ENCODE measurements at regions not wholly inside any gene's neighbourhood (a gene's known extent, or its start where the extent isn't known, plus 50 kb on each side); places are given as distances from the start of the nearest gene placed in this dataset.

DNA sequence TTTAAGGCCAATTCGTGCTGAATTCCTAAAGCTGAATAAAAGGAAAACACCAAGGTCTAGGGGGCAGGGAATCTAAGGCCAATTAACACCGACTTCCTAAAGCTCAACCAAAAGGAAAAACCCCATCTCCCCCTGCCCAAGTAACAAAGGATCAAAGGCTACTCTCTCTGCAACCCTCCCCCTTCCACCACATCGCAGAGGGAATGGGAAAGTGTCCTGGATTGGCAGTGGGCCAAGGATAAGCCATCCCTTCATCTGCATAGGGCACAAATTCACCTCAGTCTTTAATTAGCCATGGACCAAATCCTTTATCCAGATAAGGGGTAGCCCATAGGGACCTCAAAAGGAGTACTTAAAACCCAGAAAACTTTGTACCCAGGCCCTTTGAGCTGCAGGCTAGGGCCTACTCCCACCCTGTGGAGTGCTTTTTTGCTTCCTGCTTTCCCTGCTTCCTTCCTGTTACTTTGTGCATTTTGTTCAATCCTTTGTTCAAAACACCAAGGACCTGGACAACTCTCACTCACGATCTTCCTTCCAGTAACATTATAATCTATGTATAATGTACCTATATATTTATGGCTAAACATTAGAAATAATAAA, 2119.8 kb upstream of the CELF4 start:
- no peak for DNase-seq

- no peak for DNase-seq
Observed at GRCh38 chr18:39681061-39681460, 2115.5 kb upstream of the CELF4 start.

DNA sequence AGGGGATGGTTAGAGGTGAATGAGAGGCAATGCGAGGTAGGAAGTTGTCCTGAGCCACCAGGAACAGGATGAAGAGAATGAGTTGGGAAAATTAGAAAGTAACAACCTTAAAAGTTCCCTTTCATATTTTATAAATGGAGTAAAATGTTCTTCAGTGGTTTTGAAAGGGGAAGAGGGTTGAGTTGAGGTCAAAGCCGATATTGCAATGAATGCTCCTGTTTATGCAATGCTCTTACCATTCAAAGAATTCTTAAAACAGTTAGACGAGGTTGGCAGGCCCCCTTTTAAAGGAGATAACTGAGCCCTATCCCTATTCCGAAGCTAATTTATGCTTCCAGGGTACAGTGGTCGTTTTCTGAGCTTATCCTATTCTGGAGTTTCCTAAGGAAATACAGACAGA, 2110.3 kb upstream of the CELF4 start:
- DNase-seq = no peak

- DNase-seq = no peak
Observed at GRCh38 chr18:39675368-39675767, 2109.8 kb upstream of the CELF4 start.

DNA sequence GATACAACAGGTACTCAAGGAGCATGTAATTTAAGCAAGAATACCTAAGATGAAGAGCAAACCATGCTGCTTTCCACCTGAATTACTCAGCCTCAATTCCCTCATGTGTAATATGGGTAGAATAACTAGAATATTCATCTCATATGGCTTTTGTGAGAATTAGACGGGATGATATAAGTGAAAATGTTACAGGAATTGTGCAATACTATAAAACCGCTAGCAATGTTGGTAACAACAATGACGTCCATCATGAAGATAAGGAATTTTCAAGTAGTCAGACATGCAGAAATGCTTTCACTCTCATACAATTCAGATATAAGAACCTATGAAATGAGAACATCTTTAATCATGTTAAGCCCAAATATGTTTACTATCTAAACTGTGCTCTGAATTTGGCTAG, 2106.6 kb upstream of the CELF4 start:
- no peak for DNase-seq

GRCh38 chr18:39667905-39668304, 2102.3 kb upstream of the CELF4 start:
- no peak for DNase-seq

- DNase-seq = no peak
Observed at GRCh38 chr18:39666541-39666940, 2100.9 kb upstream of the CELF4 start.

GRCh38 chr18:39661856-39662366, 2096.3 kb upstream of the CELF4 start:
- DNase-seq = no peak

DNA sequence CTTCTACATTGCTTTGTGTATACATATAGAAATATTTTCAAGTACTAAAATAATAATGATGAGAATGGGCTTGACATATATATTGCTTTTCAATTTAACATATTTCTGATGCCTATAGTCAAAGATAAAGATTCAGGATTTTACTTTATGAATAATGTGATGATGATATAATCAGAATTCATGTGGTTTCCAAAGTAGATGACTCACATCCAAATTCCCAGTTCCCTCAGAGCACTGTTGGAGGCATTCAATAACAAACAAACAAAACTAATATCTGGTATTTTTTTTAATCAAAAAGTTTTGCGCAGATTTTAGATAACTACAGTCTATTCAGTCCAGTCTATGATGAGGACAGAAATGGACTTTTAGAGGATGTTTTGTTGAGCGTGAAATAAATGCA, 2094.5 kb upstream of the CELF4 start:
- DNase-seq = no peak

GRCh38 chr18:39655341-39655740, 2089.7 kb upstream of the CELF4 start:
- DNase-seq = no peak

DNA sequence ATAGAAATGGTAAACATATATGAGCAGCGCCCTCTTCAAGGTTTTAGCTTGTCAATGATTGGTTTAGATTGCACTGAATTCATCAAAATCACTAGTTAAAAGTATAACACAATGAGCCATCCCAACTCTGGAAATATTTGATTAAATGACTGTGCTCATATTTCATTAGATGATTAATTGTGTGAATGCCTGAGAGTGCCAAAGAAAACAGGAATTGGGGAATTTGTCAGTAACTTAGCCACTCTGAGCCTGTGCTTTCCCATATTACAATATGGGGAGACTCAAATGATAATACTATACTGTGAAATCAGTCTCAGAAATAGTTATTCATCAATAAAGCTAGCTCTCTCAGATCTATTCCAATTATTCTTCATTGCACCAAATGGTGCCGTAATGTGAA, 2087.6 kb upstream of the CELF4 start:
- DNase-seq = no peak

DNA sequence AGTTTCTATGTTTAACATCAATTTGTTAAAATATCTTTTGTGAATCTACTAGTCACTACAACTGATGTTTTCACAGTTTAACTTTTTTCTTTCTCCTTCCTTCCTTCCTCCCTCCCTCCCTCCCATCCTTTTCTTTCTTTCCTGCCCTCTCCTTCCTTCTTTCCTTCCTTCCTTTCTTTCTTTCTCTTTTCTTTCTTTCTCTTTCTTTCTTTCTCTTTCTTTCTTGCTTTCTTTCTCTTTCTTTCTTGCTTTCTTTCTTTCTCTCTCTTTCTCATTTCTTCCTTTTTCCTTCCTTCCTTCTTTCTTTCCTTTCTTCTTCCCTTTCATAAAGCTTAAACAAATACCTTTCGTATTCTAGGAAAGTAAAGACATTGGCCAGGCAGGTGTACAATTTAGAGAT, 2083.0 kb upstream of the CELF4 start:
- no peak for DNase-seq

DNA sequence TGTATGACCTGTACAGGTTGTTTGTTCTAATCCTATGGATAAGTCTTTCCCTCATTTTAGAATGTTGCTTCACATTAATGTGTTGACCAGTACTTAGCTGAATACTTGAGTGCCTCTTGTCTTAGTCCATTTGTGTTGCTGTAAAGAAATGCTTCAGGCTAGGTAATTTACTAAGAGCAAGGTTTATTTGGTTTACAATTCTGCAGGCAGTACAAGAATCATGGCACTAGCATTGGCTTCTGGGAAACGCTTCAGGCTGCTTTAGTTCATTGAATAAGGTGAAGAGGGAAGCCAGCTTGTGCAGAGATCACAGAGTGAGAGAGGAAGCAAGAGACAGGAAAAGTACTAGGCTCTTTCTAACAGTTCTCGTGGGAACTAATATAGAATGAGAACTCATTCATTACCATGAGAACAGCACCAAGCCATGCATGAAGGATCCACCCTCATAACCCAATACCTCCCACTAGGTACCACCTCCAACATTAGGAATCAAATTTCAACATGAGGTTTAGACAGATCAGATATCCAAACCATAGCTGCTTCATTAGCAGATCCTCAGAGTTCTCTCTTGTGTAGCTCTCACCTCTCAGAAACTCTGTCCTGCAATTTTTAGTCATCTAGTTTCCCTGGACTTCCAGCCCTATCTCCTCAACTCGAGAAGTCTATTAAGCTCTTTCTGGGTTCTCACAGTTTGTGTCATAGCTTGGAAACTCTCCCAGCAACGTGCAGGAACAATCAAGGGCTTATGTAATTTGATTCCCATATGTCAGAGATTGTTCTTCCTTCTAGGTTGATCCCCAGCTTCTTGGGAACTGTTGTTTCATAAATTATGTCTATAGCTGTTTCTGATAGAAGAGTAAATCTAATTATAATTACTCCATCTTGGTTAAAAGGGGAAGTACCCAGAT, 2082.3 kb upstream of the CELF4 start:
- no peak for DNase-seq

DNA sequence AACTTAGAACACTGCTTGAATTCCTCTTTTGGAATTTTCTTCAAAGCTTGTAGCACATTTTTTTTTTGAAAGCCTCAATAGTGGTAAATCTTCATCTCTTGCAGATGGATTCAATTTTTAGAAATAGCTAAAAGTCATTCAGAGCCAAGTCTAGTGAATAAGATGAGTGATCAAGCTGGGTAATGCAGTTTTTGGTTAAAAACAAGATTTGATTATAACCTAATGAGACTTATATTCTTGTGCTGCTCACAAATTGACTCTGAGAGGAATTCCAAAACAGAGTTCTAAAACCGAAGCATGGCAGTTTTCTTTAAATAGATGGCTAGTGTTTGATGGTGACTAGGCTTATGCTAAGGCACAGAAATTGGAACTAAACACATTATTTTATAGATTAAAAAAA, 2072.6 kb upstream of the CELF4 start:
- DNase-seq = no peak

DNA sequence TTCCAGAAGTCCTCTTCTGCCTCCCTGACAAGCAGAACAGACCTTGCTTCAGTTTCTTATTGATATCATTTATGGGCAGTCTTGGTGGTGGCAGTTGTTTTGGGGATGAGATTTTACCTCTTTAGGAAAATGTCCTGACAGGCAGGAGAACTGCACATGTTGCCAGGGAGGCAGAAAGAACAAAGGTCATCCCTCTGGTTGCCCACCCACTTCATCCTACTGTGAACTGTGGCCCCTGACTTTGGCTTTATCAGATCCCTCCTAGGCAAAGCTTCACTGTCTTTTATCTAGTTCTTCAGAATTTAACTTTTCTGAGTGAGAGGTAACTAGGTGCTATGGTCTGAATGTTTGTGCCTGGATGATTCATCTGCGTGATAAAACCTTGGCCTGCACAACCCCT, 2071.3 kb upstream of the CELF4 start:
- no peak for DNase-seq

GRCh38 chr18:39635966-39636365, 2070.4 kb upstream of the CELF4 start:
- DNase-seq = no peak

DNA sequence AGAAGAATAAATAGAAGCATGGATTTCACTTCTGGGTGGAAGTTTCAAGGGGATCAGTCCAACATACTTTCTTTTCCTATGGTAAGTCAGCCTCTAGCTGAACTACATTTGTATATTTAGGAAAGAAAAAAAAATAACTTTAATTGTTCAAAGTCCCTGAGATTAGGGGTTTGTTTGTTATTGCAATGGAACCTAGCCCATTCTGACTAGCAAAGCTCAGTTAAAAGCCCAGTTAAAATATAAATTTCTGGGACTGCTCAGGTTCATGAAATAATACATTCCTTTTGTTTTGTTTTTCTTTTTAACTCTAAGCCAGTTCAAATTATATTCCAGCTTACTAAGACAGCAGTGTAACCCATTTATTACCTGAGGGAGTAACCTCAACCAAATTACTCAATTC, 2069.6 kb upstream of the CELF4 start:
- no peak for DNase-seq

DNA sequence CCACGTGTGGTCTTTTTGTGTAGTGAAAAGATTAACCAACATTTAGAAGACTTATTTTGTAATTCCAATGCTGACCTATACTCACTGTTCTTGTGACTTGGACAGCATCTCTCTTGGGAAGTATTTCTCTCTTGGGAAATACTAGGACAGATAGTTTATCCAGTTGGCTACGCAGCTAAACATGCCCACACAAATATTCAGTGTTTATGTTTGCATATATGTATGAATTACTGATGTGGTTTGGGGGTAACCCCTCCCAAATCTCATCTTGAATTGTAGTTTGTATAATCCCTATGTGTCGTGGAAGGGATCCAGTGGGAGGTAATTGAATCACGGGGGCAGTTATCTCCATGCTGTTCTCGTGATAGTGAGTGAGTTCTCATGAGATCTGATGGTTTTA, 2062.3 kb upstream of the CELF4 start:
- DNase-seq = no peak

GRCh38 chr18:39624961-39625360, 2059.4 kb upstream of the CELF4 start:
- DNase-seq = no peak

DNA sequence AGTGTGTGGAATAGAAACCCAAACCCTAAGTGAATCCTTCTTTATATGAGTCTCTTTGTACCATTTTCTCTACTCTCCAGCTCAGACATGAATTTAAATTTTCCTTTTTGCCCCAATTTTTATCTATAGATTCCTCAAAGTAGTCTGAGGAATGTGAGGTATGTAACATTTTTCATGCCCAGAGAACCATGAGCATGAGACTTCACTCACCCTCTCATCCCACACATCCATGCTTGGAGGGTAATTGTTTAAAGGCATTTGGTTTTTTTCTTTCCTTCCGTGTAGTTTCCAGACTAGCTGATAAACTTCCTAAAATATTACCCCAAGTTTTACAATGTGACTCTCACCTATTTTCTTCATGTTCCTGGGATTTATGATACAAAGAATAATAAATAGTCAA, 2056.8 kb upstream of the CELF4 start:
- no peak for DNase-seq

DNA sequence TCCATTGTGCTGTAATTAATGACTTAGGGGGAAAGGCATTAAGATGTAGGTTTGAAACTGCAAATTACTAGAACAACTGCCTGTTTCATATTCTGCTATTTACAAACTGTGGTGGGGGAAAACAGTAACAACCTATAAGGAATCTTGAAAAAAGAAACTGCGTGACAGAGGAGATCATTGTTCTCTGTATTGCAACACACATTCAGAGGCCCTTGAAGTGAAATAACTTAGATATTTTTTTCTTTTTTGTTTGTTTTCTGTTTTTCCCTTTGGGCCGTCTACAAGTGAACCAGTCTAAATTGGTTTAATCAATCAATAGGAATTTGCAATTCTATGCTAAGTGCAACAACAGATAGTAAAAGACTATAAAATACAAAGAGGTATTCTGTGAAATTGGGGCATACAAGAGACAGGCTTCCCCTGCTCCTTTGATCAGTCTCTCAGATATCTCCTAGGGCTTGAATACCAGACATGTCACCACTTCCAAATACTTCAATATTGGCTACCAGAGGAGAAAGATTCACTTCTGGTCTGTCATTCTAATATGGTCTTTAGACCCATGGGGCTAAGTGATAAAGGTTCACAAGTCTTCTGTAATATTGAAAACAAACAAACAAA, 2055.1 kb upstream of the CELF4 start:
- DNase-seq = no peak

- no peak for DNase-seq
Observed at GRCh38 chr18:39618265-39619003, 2052.8 kb upstream of the CELF4 start.

DNA sequence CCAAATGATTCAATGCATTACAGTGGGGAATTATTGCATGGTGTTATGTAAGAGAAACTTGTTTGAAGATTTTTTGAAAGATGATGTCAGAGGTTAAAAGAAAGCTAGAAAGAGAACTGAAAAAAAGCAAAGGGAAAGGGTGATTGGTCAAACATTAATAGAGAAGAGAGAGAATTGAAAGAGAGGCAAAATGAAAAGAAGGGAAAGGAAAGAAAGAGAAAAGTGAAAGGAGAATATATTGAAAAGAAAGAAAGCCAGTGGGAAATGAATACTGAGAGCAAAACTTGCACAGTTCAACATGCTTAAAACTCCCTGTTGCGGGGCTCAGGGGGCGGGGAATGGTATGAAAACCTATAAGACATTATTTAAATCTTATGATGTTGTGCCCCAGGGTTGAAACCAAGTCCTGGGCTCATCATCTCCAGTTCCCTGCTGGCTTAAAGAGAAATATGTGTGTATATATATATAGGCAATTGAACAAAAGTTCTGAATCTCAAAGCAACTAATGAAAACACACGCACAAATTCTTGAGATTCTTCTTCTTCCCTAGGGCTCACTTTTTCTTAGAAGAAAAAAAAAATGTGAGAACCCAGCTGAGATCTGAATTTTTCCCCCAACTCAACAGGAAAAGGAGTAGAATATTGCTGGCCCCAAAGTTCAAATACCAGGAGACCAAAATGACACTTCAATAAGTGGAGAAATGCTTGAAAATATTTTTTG, 2045.9 kb upstream of the CELF4 start:
- DNase-seq = no peak
